Neural progenitor cell (in vitro differentiated cells): ENCODE measurements at regions not wholly inside any gene's neighbourhood (a gene's known extent, or its start where the extent isn't known, plus 50 kb on each side); places are given as distances from the start of the nearest gene placed in this dataset.
A peak's percentile ranks its signal among the peaks of the same experiment; 100 is the strongest.

Experiments
- DNase-seq: peaks from one replicate; pipeline ENCODE4 v3.0.0-alpha.2; 2016; ENCODE audit warnings: low spot score
- H2AFZ ChIP-seq: fragments of 200-600 bp; sonication (generic); replicated peaks from 2 replicates; pipeline ENCODE4 v1.6.1; 2016; ENCODE audit warnings: antibody characterized with exemption
- H3F3A ChIP-seq: fragments of 200-600 bp; sonication (generic); 2 replicates; pipeline ENCODE4 v1.6.1; 2016; ENCODE audit warnings: antibody characterized with exemption, low read depth
- H3K27ac ChIP-seq: fragments of 200-600 bp; sonication (generic); 2 replicates; pipeline ENCODE4 v1.5.1; 2016; ENCODE audit warnings: mild to moderate bottlenecking
- H3K27me3 ChIP-seq: fragments of 200-600 bp; sonication (generic); 2 replicates; pipeline ENCODE4 v1.6.1; 2016; ENCODE audit warnings: mild to moderate bottlenecking, moderate library complexity
- H3K36me3 ChIP-seq: fragments of 200-600 bp; sonication (generic); 2 replicates; pipeline ENCODE4 v1.5.1; 2016
- H3K4me1 ChIP-seq: fragments of 200-600 bp; sonication (generic); 2 replicates; pipeline ENCODE4 v1.6.1; 2016; ENCODE audit warnings: mixed run types
- H3K4me2 ChIP-seq: fragments of 200-600 bp; sonication (generic); 2 replicates; pipeline ENCODE4 v1.6.1; 2016
- H3K4me3 ChIP-seq: fragments of 200-600 bp; sonication (generic); 2 replicates; pipeline ENCODE4 v1.5.1; 2016
- H3K79me2 ChIP-seq: fragments of 200-600 bp; sonication (generic); 2 replicates; pipeline ENCODE4 v1.6.1; 2016; ENCODE audit warnings: low read depth
- H3K9ac ChIP-seq: fragments of 200-600 bp; sonication (generic); 2 replicates; pipeline ENCODE4 v1.6.1; 2016
- H3K9me3 ChIP-seq: fragments of 200-600 bp; sonication (generic); 2 replicates; pipeline ENCODE4 v1.5.1; 2016; ENCODE audit warnings: low read depth
- H4K20me1 ChIP-seq: fragments of 200-600 bp; sonication (generic); 2 replicates; pipeline ENCODE4 v1.6.1; 2016; ENCODE audit warnings: low read depth
- H3K27ac Mint-ChIP-seq: 3 replicates; pipeline ENCODE4 v1.8.0; 2021; ENCODE audit warnings: mixed read lengths
- H3K27me3 Mint-ChIP-seq: 2 replicates; pipeline ENCODE4 v1.8.0; 2022; ENCODE audit warnings: low read depth, mild to moderate bottlenecking, inconsistent platforms, moderate library complexity, mixed read lengths; ENCODE audit not compliant: insufficient read depth
- H3K36me3 Mint-ChIP-seq: 3 replicates; pipeline ENCODE4 v1.8.0; 2021; ENCODE audit warnings: mixed read lengths
- H3K4me1 Mint-ChIP-seq: 3 replicates; pipeline ENCODE4 v1.8.0; 2021; ENCODE audit warnings: mixed read lengths
- H3K4me3 Mint-ChIP-seq: 3 replicates; pipeline ENCODE4 v1.8.0; 2021; ENCODE audit warnings: mild to moderate bottlenecking, moderate library complexity, mixed read lengths
- H3K9me3 Mint-ChIP-seq: 3 replicates; pipeline ENCODE4 v1.8.0; 2020; ENCODE audit warnings: mixed read lengths
- CTCF ChIP-seq: fragments of 200-600 bp; sonication (generic); IDR thresholded peaks from 2 replicates; pipeline ENCODE4 v1.5.1; 2017; ENCODE audit warnings: antibody characterized with exemption, mild to moderate bottlenecking
- EZH2 ChIP-seq: fragments of 200-600 bp; sonication (generic); IDR thresholded peaks from 2 replicates; pipeline ENCODE4 v1.6.1; 2017; ENCODE audit warnings: antibody characterized with exemption, mild to moderate bottlenecking, moderate library complexity
- EZH2phosphoT487 ChIP-seq: fragments of 200-600 bp; sonication (generic); IDR thresholded peaks from 2 replicates; pipeline ENCODE4 v1.6.1; 2017; ENCODE audit warnings: antibody characterized with exemption

- no peak overlapping the region for H3K4me2 ChIP-seq
- Mint-ChIP-seq H3K27ac (no peak overlapping the region), H3K27me3 (peaks cover 96% of the 10 kb centered on the region), H3K4me3 (peak overlapping the region; percentile 59), H3K9me3 (peaks cover 20% of the 10 kb centered on the region), H3K4me1 (peaks cover 32% of the 10 kb centered on the region), H3K36me3 (no peaks in the 10 kb centered on the region)
- H3K4me3 ChIP-seq: no peak overlapping the region
- no peaks in the 10 kb centered on the region for H3K79me2 ChIP-seq
- H3F3A ChIP-seq: peaks cover 20% of the 10 kb centered on the region
- H2AFZ ChIP-seq: no peak overlapping the region
- peak; percentile 44 for DNase-seq
- H3K9ac ChIP-seq: no peak overlapping the region
- H4K20me1 ChIP-seq: peaks cover 84% of the 10 kb centered on the region
- peaks cover 23% of the 10 kb centered on the region for H3K4me1 ChIP-seq
- H3K27me3 ChIP-seq: peaks cover 100% of the 10 kb centered on the region
- no peaks in the 10 kb centered on the region for H3K9me3 ChIP-seq
- no peak overlapping the region for H3K27ac ChIP-seq
- no peaks in the 10 kb centered on the region for H3K36me3 ChIP-seq
- TF ChIP-seq EZH2phosphoT487: no peak
- TF ChIP-seq CTCF: no peak
- no peak for TF ChIP-seq EZH2
These were observed 111.9 kb downstream of the TRIM27 start for GRCh38 chr6:28811873-28812272.

GRCh38 chr6:28812778-28813569 is 110.8 kb downstream of the TRIM27 start:
- Mint-ChIP-seq H3K36me3 (no peaks in the 10 kb centered on the region), H3K9me3 (peaks cover 21% of the 10 kb centered on the region), H3K4me3 (peak overlapping the region; percentile 78), H3K27me3 (peaks cover 97% of the 10 kb centered on the region), H3K4me1 (peaks cover 35% of the 10 kb centered on the region), H3K27ac (no peak overlapping the region)
- DNase-seq: no peak
- Histone ChIP-seq H3K4me3 (no peak overlapping the region), H3K4me1 (peaks cover 23% of the 10 kb centered on the region), H2AFZ (no peak overlapping the region), H3K79me2 (no peaks in the 10 kb centered on the region), H3K4me2 (no peak overlapping the region), H3K27me3 (peaks cover 100% of the 10 kb centered on the region), H4K20me1 (peaks cover 87% of the 10 kb centered on the region), H3K36me3 (no peaks in the 10 kb centered on the region), H3K27ac (no peak overlapping the region), H3F3A (peaks cover 20% of the 10 kb centered on the region), H3K9ac (no peak overlapping the region), H3K9me3 (no peaks in the 10 kb centered on the region)
- TF ChIP-seq EZH2phosphoT487: peak; percentile 78
- TF ChIP-seq CTCF: no peak
- peak; percentile 83 for TF ChIP-seq EZH2

- peaks cover 23% of the 10 kb centered on the region for H3K4me1 ChIP-seq
- no peak overlapping the region for H3K27ac Mint-ChIP-seq
These were observed 109.5 kb downstream of the TRIM27 start for GRCh38 chr6:28814032-28814976.

More at GRCh38 chr6:28814032-28814976, 109.5 kb downstream of the TRIM27 start:
- H2AFZ ChIP-seq: peak overlapping the region; percentile 88
- H3K9ac ChIP-seq: no peak overlapping the region
- peak; percentile 76 for DNase-seq
- peaks cover 100% of the 10 kb centered on the region for H3K27me3 ChIP-seq
- H3K9me3 Mint-ChIP-seq: peaks cover 19% of the 10 kb centered on the region
- peaks cover 83% of the 10 kb centered on the region for H4K20me1 ChIP-seq
- peaks cover 20% of the 10 kb centered on the region for H3F3A ChIP-seq
- peak overlapping the region; percentile 78 for H3K4me3 Mint-ChIP-seq
- H3K27me3 Mint-ChIP-seq: peaks cover 95% of the 10 kb centered on the region
- no peak overlapping the region for H3K27ac ChIP-seq
- TF ChIP-seq EZH2phosphoT487: peak; percentile 69
- peak; percentile 91 for TF ChIP-seq EZH2
- TF ChIP-seq CTCF: no peak
- H3K4me3 ChIP-seq: peak overlapping the region; percentile 49
- no peaks in the 10 kb centered on the region for H3K36me3 Mint-ChIP-seq
- no peaks in the 10 kb centered on the region for H3K36me3 ChIP-seq
- H3K4me1 Mint-ChIP-seq: peaks cover 31% of the 10 kb centered on the region
- H3K4me2 ChIP-seq: peak overlapping the region; percentile 94
- H3K79me2 ChIP-seq: no peaks in the 10 kb centered on the region
- no peaks in the 10 kb centered on the region for H3K9me3 ChIP-seq
